Stimulated activated effector memory CD8-positive, alpha-beta T cell treated with anti-CD3 and anti-CD28 coated beads, Interleukin-12 subunit alpha, Interleukin-12 subunit beta, amount 100 ng/mL, for 72 hours (primary cell): ENCODE measurements at regions not wholly inside any gene's neighbourhood (a gene's known extent, or its start where the extent isn't known, plus 50 kb on each side); places are given as distances from the start of the nearest gene placed in this dataset.

Experiments used
- ATAC-seq: fragments of 150-1000 bp; cut with Tn5 transposase; 2 replicates; pipeline ENCODE4 v1.10.0; 2021
- DNase-seq, 2 donors: peaks; one replicate each; pipeline ENCODE4 v3.0.0; 2021 to 2022; ENCODE audit warnings: low spot score in 2 of 2
- H3K27ac Mint-ChIP-seq: one replicate; pipeline ENCODE4 v1.8.0; 2022; ENCODE audit warnings: mild to moderate bottlenecking, mixed read lengths
- H3K36me3 Mint-ChIP-seq: one replicate; pipeline ENCODE4 v1.8.0; 2022; ENCODE audit warnings: mild to moderate bottlenecking, mixed read lengths
- H3K4me1 Mint-ChIP-seq: one replicate; pipeline ENCODE4 v1.8.0; 2022; ENCODE audit warnings: mixed read lengths
- H3K4me3 Mint-ChIP-seq: one replicate; pipeline ENCODE4 v1.8.0; 2022; ENCODE audit warnings: mild to moderate bottlenecking, mixed read lengths
- H3K9me3 Mint-ChIP-seq: one replicate; pipeline ENCODE4 v1.8.0; 2022; ENCODE audit warnings: mixed read lengths

DNA sequence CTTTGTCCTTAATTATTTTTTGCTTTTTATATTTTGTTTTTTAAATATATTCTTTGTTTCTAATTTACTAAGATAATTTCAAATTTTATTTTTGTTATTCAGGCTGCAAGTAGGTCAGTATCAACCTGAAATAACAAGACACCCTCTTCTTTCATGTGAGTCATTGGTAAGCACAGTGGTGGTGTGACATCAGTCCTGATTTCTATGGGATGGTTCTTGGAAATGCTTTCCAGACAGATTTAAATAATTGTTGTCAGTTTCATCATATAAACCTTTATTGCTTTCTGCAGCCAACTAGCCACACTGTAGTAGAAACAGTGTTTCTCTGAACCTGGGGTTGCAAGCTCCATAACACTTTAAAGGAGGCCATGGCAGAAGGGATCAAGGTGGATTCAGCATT, 157.5 kb upstream of the C21orf91 start:
- H3K36me3 Mint-ChIP-seq: no peaks in the 10 kb centered on the region
- no peaks in the 10 kb centered on the region for H3K4me1 Mint-ChIP-seq
- H3K27ac Mint-ChIP-seq: no peak overlapping the region
- H3K4me3 Mint-ChIP-seq: no peak overlapping the region
- no peak for DNase-seq
- no peaks in the 10 kb centered on the region for H3K9me3 Mint-ChIP-seq
- no peak for ATAC-seq

DNA sequence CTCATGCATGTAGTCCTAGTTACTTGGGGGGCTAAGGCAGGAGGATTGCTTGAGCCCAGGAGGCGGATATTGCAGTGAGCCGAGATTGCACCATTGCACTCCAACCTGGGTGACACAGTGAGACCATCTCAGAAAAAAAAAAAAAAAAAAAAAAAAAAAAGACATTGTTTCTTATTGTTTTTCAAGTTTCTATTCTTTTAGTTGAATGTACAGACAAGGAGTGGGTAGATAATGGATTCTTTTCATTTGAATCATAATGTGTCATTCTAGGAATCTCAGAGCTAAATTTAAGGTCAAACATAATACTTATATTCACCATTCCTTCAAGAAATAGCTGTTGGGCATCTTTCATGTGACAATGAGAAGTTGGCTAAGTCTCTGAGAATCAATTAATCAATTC, 157.0 kb upstream of the C21orf91 start:
- Mint-ChIP-seq H3K9me3 (no peaks in the 10 kb centered on the region), H3K4me1 (no peaks in the 10 kb centered on the region), H3K36me3 (no peaks in the 10 kb centered on the region), H3K4me3 (no peak overlapping the region), H3K27ac (no peak overlapping the region)
- ATAC-seq: no peak
- DNase-seq: no peak

DNA sequence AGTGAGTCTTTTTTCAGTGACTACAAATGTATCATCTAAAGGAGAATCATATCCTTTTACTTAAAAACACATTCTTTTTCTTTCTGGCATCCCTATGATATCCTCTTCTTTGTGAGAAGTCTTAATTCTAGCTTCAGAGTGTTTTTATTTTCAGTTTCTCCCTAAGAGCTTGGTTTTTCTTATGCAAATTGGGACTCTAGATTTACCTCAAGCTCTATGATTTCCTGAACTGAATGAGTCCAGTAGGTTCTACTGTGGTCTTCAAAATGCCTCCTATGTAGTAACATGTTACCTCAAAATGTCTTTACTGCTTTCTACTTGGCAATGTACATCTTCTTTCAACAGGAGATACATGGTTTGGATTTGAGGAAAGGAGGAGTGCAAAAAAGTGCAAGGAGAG, 148.2 kb upstream of the C21orf91 start:
- H3K9me3 Mint-ChIP-seq: no peaks in the 10 kb centered on the region
- H3K4me1 Mint-ChIP-seq: no peaks in the 10 kb centered on the region
- DNase-seq (no peak), ATAC-seq (no peak)
- H3K4me3 Mint-ChIP-seq: no peak overlapping the region
- no peaks in the 10 kb centered on the region for H3K36me3 Mint-ChIP-seq
- no peak overlapping the region for H3K27ac Mint-ChIP-seq

DNA sequence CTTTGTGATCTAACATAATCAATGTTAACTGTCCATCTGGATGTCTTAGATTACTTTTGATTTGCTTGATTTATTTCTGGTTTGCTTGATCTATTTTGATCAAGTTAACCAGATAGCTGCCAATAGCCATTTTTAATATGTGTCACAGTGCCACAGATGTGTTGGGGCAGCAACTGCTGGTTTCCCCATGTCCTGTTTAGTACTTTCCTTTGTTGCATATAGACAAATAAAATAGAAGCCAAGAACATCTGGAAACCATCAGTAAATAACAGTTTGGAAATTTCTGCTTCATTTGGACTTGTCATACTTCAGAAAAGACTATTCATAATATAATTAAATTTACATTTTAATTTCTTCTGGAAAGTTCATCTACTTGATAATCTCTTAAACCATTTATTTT, 145.6 kb upstream of the C21orf91 start:
- Mint-ChIP-seq H3K4me1 (no peaks in the 10 kb centered on the region), H3K4me3 (no peak overlapping the region), H3K36me3 (no peaks in the 10 kb centered on the region), H3K27ac (no peak overlapping the region), H3K9me3 (no peaks in the 10 kb centered on the region)
- no peak for ATAC-seq
- no peak for DNase-seq

DNA sequence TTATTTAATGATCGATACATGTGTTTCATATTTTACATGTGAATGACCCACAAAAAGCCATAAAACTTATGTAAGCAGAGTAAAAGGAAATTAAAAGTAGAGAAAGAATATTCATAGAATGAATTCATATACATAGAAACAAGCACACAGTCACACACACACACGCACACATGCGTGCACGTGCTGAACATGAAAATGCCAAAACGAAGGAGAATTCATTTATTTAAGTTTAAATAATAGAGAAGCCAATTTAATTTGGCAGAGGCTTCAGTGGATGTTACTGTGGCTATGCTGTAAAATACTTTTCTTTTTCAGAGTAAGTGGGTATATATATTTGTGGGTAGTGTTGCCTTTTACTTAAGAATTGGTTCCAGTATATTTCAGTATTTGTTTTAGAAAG, 145.0 kb upstream of the C21orf91 start:
- Mint-ChIP-seq H3K4me3 (no peak overlapping the region), H3K9me3 (no peaks in the 10 kb centered on the region), H3K27ac (no peak overlapping the region), H3K4me1 (no peaks in the 10 kb centered on the region), H3K36me3 (no peaks in the 10 kb centered on the region)
- ATAC-seq (no peak), DNase-seq (no peak)

DNA sequence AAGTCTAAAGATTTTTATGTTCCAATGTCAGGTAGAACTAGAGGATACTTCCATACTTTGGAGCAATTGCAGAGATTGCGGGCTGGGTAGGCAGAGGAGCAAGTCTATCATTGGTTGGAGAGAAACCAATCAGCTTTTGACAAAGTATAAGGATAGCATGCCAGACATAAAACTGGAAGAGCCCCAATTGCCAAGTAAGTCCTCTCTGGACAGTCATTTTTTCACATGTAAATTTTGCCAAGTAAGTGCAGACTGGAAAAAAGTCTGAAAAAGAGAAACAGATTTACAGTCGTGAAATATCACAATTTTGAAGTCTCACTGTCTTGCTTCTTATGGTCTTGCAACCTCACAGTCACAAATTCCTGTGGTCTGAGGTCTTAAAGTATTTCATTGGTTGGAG, 131.4 kb upstream of the C21orf91 start:
- ATAC-seq (no peak), DNase-seq (no peak)
- H3K27ac Mint-ChIP-seq: no peak overlapping the region
- H3K9me3 Mint-ChIP-seq: peaks cover 4% of the 10 kb centered on the region
- no peaks in the 10 kb centered on the region for H3K4me1 Mint-ChIP-seq
- no peak overlapping the region for H3K4me3 Mint-ChIP-seq
- H3K36me3 Mint-ChIP-seq: no peaks in the 10 kb centered on the region

DNA sequence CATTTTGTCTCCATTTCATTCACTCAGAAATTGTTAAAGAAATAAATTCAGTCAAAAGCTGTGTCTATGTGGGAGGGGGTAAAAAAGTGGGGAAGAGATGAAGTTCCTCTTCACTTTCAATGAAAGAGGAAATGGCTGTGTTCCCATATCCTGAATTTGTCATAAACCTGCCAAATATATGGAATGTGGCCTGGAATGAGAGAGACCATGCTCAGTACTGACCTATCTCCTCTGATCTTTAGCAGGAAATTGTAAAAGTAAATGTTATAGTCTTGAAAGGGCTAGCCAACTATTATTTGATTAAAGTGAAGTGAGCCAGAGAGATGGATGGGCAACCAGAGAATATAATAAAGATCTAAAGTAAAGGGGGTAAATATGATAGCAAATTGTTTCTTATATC, 130.3 kb upstream of the C21orf91 start:
- no peaks in the 10 kb centered on the region for H3K4me1 Mint-ChIP-seq
- DNase-seq (no peak), ATAC-seq (no peak)
- H3K27ac Mint-ChIP-seq: no peak overlapping the region
- no peaks in the 10 kb centered on the region for H3K36me3 Mint-ChIP-seq
- H3K4me3 Mint-ChIP-seq: no peak overlapping the region
- H3K9me3 Mint-ChIP-seq: peaks cover 8% of the 10 kb centered on the region

DNA sequence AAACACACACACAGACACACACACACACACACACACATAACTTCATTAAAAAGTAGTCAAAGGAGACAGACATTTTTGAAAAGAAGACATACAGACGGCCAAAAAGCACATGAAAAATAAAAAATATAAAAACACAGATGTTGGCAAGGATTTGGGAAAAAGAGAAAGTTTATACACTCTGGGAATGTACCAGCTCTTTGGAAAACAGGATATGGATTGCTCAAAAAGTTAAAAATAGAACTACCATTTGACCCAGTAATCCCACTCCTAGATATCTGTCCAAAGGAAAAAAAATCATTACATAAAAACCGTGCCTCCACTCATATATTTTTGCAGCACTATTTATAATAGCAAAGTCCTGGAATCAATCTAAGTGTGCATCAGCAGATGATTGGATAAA, 128.4 kb upstream of the C21orf91 start:
- no peaks in the 10 kb centered on the region for H3K4me1 Mint-ChIP-seq
- no peak overlapping the region for H3K4me3 Mint-ChIP-seq
- no peak for ATAC-seq

DNA sequence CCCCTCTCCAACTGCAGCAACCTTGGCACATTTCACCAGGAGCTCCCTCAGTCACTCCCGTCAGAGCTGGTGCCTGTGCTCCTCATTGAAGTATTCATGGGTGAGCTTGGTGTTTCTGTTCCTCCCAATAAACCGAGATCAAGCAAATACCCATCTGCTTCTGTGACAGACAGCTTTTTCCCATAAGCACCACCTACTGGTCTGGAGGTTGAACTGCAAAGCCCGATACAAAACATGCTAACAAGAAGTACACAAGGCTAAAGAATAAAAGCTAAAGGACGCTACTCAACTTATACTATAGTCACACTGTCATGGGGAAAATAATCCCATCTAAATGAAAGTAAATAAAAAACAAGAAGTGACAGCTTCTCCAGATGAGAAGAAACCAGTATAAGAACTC, 111.9 kb upstream of the C21orf91 start:
- ATAC-seq: no peak
- H3K9me3 Mint-ChIP-seq: no peaks in the 10 kb centered on the region
- no peak overlapping the region for H3K4me3 Mint-ChIP-seq
- H3K36me3 Mint-ChIP-seq: no peaks in the 10 kb centered on the region
- no peak overlapping the region for H3K27ac Mint-ChIP-seq
- H3K4me1 Mint-ChIP-seq: no peaks in the 10 kb centered on the region
- no peak for DNase-seq

More for the DNA sequence above, 128.4 kb upstream of the C21orf91 start:
- Mint-ChIP-seq H3K27ac (no peak overlapping the region), H3K9me3 (peaks cover 8% of the 10 kb centered on the region), H3K36me3 (no peaks in the 10 kb centered on the region)
- no peak for DNase-seq

DNA sequence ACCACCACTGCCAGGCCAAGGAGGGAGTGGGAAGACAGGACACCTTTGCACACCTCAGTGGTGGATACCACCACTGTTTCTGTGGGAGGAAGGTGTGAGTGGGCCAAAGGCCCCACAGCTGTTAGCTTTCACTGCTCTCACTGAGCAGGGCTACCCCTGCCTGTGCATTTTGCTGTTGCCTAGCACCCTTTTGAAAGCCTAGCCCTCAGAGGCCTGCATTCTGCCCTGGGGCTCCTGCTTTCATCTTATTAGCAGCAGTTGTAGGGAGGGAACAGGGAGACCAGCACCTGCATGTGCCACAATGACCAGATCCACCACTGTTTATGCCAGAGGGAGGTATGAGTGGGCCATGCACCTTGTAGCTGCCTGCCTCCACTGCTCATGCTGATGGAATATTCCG, 110.9 kb upstream of the C21orf91 start:
- Mint-ChIP-seq H3K4me1 (peaks cover 3% of the 10 kb centered on the region), H3K36me3 (no peaks in the 10 kb centered on the region), H3K4me3 (no peak overlapping the region), H3K27ac (no peak overlapping the region), H3K9me3 (no peaks in the 10 kb centered on the region)
- ATAC-seq (peak; percentile 19), DNase-seq (no peak)

DNA sequence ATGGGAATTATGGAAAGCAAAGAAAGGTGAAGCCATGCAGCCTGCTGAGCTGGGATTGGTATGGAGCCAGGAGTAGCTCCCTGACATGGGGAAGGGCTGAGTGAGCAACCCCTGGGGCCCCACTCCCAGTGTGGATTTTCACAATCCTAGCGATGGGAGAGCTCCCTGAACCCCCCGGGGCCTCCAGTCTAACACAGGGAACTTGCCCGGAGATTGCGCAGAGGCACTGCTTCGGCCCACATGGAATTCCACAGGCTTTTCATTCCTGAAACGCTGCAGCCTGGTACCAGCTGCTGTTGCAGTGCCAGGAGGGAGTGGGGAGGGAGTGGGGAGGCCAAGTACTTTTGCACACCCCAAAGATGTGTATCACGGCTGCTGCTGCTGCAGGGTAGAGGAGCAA, 110.4 kb upstream of the C21orf91 start:
- Mint-ChIP-seq H3K4me3 (no peak overlapping the region), H3K9me3 (no peaks in the 10 kb centered on the region), H3K27ac (no peak overlapping the region), H3K4me1 (peaks cover 7% of the 10 kb centered on the region), H3K36me3 (no peaks in the 10 kb centered on the region)
- DNase-seq: no peak
- no peak for ATAC-seq

DNA sequence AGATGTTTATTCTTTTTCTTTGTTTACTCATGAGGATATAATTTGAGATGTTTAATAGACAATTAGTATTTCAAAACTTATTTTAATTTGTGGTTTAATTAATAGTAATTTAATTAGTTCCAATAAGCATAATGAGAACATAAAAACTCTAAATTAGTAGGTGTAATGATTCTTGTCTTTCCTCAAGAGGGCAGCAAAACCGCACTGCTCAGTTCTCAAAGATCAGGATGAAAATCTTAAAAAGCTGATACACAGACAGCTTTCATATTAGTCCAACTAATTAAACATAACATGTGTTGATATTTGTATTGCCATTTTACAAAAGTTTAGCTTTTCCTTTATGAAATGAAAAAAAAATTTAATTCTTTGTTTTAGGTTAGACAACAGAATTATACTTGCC, 106.7 kb upstream of the C21orf91 start:
- Mint-ChIP-seq H3K9me3 (no peaks in the 10 kb centered on the region), H3K36me3 (no peaks in the 10 kb centered on the region), H3K27ac (no peak overlapping the region), H3K4me3 (no peak overlapping the region), H3K4me1 (peaks cover 7% of the 10 kb centered on the region)
- ATAC-seq (no peak), DNase-seq (no peak)

DNA sequence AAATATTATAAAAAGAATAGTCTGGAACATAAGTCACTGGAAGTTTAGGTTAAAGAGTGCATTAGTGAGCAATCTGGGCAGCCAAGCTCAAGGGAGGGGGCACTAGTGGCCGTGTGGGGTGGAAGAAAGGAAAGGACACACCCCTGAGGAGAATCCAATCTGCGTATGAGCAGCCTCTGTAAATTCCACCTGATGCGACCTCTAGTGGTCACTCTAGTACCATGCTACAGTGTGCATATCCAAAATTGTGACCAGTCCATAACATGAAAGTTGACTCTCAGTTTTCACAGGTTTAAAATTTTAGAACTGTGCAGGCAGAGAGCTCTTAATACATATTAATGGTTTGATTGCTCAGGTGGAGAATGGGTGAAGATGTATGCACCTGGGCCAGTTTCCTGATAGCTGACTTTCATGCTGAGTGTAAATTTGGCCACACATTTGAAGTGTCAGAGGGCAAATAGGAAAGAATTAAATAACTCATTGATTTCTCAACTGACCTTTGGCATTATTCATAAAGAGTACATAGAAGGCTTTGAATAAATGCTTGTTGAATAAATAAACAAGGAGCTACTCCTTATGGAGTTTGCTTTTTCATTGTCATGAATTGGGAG, 105.9 kb upstream of the C21orf91 start:
- Mint-ChIP-seq H3K4me3 (no peak overlapping the region), H3K4me1 (peaks cover 7% of the 10 kb centered on the region), H3K27ac (no peak overlapping the region), H3K36me3 (no peaks in the 10 kb centered on the region), H3K9me3 (peaks cover 6% of the 10 kb centered on the region)
- ATAC-seq (peak; percentile 91), DNase-seq (peak; percentile 28 to 67)

DNA sequence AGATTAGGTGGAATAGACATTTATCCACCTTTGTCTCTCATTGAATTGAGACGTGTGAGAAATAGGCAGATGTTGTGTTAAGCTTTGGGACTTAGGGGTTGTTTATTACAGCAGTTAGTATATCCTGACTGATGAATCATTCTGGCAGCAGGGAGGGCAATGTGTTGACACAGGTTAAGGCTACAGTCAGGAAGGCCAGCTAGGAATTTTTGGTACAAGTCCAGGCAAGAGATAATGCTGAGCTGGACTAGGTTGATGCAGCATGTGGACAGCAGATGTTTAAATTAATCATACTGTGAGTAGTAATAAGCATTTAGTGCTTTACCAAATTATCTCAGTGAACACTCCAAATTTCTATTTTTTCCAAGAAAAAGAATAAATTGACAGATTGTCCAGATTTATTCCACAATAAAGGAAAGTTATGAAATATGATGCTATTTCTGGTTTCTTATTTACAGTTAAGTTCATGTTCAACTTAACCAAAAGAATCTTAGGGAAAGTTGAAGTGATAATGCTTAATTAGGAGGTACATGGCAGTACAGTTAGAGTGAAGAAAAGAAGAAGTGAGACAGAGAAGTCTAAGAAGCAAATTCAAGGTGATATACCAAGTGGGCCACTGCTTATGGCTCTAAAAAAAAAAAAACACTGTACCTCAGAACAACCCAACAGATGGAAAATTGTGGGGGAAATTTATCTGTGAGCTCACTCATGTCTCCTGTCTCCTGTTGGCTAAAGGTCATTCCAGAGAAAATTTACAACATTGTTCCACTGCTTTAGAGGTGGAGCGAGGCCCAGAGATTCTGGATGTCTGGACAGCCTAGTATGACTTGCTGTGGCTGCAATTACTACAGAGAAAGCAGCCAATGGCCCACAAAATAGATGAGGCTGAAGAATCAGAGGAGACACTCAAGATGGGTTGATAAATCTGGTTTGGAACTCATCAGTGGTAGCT, 102.7 kb upstream of the C21orf91 start:
- Mint-ChIP-seq H3K9me3 (peaks cover 8% of the 10 kb centered on the region), H3K27ac (no peak overlapping the region), H3K4me3 (no peak overlapping the region), H3K4me1 (peaks cover 7% of the 10 kb centered on the region), H3K36me3 (no peaks in the 10 kb centered on the region)
- DNase-seq: no peak
- no peak for ATAC-seq

DNA sequence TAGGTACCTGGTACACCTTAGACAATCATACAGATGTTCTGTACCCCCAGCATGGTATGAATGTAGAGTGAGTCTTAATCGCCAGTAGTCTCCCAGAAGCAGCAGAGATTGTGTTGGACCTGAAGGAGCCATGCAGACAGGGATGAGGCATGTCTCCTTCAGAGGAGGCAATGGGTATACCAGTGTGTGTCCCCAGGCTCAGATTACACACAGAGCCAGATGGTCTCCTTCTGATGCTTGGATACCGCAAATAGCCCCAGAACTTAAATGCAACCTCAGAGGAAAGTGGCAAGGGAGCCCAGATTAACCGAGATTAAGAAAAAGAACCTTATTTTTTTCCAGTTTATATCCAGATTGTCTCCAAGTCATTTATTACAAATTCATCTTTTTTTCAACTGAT, 96.8 kb upstream of the C21orf91 start:
- no peak overlapping the region for H3K4me3 Mint-ChIP-seq
- H3K9me3 Mint-ChIP-seq: peaks cover 8% of the 10 kb centered on the region
- H3K36me3 Mint-ChIP-seq: no peaks in the 10 kb centered on the region
- DNase-seq: no peak
- ATAC-seq: no peak
- H3K27ac Mint-ChIP-seq: no peak overlapping the region
- no peaks in the 10 kb centered on the region for H3K4me1 Mint-ChIP-seq

DNA sequence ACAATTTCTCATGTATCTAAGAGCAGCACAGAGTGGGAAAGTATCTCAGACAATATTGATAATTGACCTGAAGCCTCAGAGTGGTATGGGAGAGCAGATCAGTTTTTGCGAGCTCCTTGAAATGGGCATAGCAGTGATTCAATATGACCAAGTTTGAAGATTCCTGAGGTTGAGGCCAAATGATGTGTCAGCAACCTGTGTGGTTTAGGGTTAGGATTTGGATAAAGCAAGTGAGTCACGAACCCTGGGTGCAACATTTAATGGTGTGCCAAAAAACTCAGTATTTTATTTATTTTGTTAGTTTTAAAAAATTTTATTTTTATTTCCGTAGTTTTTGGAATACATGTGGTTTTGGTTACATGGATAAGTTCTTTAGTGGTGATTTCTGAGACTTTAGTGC, 92.5 kb upstream of the C21orf91 start:
- ATAC-seq: no peak
- Mint-ChIP-seq H3K4me1 (no peaks in the 10 kb centered on the region), H3K27ac (no peak overlapping the region), H3K4me3 (no peak overlapping the region), H3K9me3 (no peaks in the 10 kb centered on the region), H3K36me3 (no peaks in the 10 kb centered on the region)
- DNase-seq: no peak
